Liver (tissue), 8 donors: ENCODE measurements at regions not wholly inside any gene's neighbourhood (a gene's known extent, or its start where the extent isn't known, plus 50 kb on each side); places are given as distances from the start of the nearest gene placed in this dataset.

Experiments
- DNase-seq: peaks from one replicate; pipeline ENCODE4 v3.0.0-alpha.2; 2017; ENCODE audit warnings: low spot score
- H3K27ac ChIP-seq, 2 donors: one replicate each; pipeline ENCODE4 v1.7.0; 2013; ENCODE audit warnings: inconsistent platforms in 2 of 2, low read length in 2 of 2, control low read depth in 1 of 2, low read depth in 1 of 2, mild to moderate bottlenecking in 1 of 2
- H3K27me3 ChIP-seq, 4 donors: one replicate each; pipeline versions ENCODE4 v1.6.1 to v1.7.0; 2013; ENCODE audit warnings: low read length in 3 of 4, inconsistent platforms in 1 of 4, mild to moderate bottlenecking in 1 of 4, moderate library complexity in 1 of 4; ENCODE audit not compliant: control insufficient read depth in 4 of 4, insufficient read depth in 4 of 4
- H3K36me3 ChIP-seq, 4 donors: one replicate each; pipeline versions ENCODE4 v1.6.1 to v1.7.0; 2013; ENCODE audit warnings: low read length in 3 of 4, mild to moderate bottlenecking in 3 of 4, low read depth in 1 of 4, moderate library complexity in 1 of 4; ENCODE audit not compliant: control insufficient read depth in 4 of 4, insufficient read depth in 3 of 4
- H3K4me1 ChIP-seq, 4 donors: one replicate each; pipeline versions ENCODE4 v1.6.1 to v1.7.0; 2013; ENCODE audit warnings: low read length in 3 of 4, mild to moderate bottlenecking in 3 of 4, moderate library complexity in 1 of 4; ENCODE audit not compliant: control insufficient read depth in 4 of 4, insufficient read depth in 4 of 4
- H3K4me3 ChIP-seq, 3 donors: one replicate each; pipeline versions ENCODE4 v1.6.1 to v1.7.0; 2013; ENCODE audit warnings: low read length in 3 of 3, control low read depth in 1 of 3, low read depth in 1 of 3, mild to moderate bottlenecking in 1 of 3
- H3K9ac ChIP-seq, 2 donors: one replicate each; pipeline ENCODE4 v1.7.0; 2013; ENCODE audit warnings: low read length in 2 of 2, mild to moderate bottlenecking in 2 of 2, moderate library complexity in 2 of 2, control low read depth in 1 of 2, low read depth in 1 of 2
- H3K9me3 ChIP-seq, 4 donors: one replicate each; pipeline versions ENCODE4 v1.6.1 to v1.7.0; 2013; ENCODE audit warnings: low read length in 3 of 4; ENCODE audit not compliant: control insufficient read depth in 4 of 4
- EGR1 ChIP-seq, 2 donors: IDR thresholded peaks; 2 replicates each; pipeline ENCODE4 v1.6.1; 2016 to 2018; ENCODE audit warnings: antibody characterized with exemption in 2 of 2, low read depth in 2 of 2
- FOXA1 ChIP-seq: IDR thresholded peaks from 2 replicates; pipeline ENCODE4 v1.6.1; 2016; ENCODE audit warnings: antibody characterized with exemption
- FOXA2 ChIP-seq: IDR thresholded peaks from 2 replicates; pipeline ENCODE4 v1.6.1; 2016; ENCODE audit warnings: antibody characterized with exemption
- GABPA ChIP-seq, 2 donors: IDR thresholded peaks in 1 of 2; conservative IDR thresholded peaks in 1 of 2; 2 replicates each; pipeline ENCODE4 v1.6.1; 2016; ENCODE audit warnings: antibody characterized with exemption in 2 of 2, mild to moderate bottlenecking in 1 of 2, moderate library complexity in 1 of 2
- HNF4A ChIP-seq, 2 donors: conservative IDR thresholded peaks; 2 replicates each; pipeline ENCODE4 v1.6.1; 2016; ENCODE audit warnings: antibody characterized with exemption in 2 of 2, mild to moderate bottlenecking in 2 of 2
- HNF4G ChIP-seq: IDR thresholded peaks from 2 replicates; pipeline ENCODE4 v1.6.1; 2016; ENCODE audit warnings: antibody characterized with exemption
- JUND ChIP-seq, 2 donors: IDR thresholded peaks; 2 replicates each; pipeline ENCODE4 v1.6.1; 2016; ENCODE audit warnings: antibody characterized with exemption in 2 of 2
- NR2F2 ChIP-seq: IDR thresholded peaks from 2 replicates; pipeline ENCODE4 v1.6.1; 2016; ENCODE audit warnings: antibody characterized with exemption
- RAD21 ChIP-seq, 2 donors: IDR thresholded peaks; 2 replicates each; pipeline ENCODE4 v1.6.1; 2016; ENCODE audit warnings: antibody characterized with exemption in 2 of 2, mild to moderate bottlenecking in 2 of 2
- REST ChIP-seq: IDR thresholded peaks from 2 replicates; pipeline ENCODE4 v1.6.1; 2016; ENCODE audit warnings: antibody characterized with exemption, mild to moderate bottlenecking
- RXRA ChIP-seq, 2 donors: IDR thresholded peaks; 2 replicates each; pipeline ENCODE4 v1.6.1; 2017 to 2018; ENCODE audit warnings: antibody characterized with exemption in 2 of 2, mild to moderate bottlenecking in 1 of 2
- SP1 ChIP-seq: IDR thresholded peaks from 2 replicates; pipeline ENCODE4 v1.6.1; 2018; ENCODE audit warnings: antibody characterized with exemption, mild to moderate bottlenecking
- TAF1 ChIP-seq: conservative IDR thresholded peaks from 2 replicates; pipeline ENCODE4 v1.6.1; 2016; ENCODE audit warnings: antibody characterized with exemption, mild to moderate bottlenecking
- YY1 ChIP-seq: IDR thresholded peaks from 2 replicates; pipeline ENCODE4 v1.6.1; 2016; ENCODE audit warnings: antibody characterized with exemption, mild to moderate bottlenecking
- ZBTB33 ChIP-seq: IDR thresholded peaks from 2 replicates; pipeline ENCODE4 v1.6.1; 2016; ENCODE audit warnings: antibody characterized with exemption
- WGBS: extraction: QIAGEN DNeasy Blood & Tissue Kit; methylation state at CpG from one replicate; pipeline ENCODE4 v1.1.7; 2013; 5-methylcytosine and 5-hydroxymethylcytosine counted together
- TF ChIP-seq, protein P1 (sequence below): IDR thresholded peaks from 2 replicates; pipeline ENCODE4 v1.6.1; 2016; ENCODE audit warnings: antibody characterized with exemption
- TF ChIP-seq, protein P2 (sequence below): IDR thresholded peaks from 2 replicates; pipeline ENCODE4 v1.6.1; 2016; ENCODE audit warnings: antibody characterized with exemption
- TF ChIP-seq, protein P3 (sequence below): fragments of 150-350 bp; IDR thresholded peaks from 2 replicates; pipeline ENCODE4 v1.5.1; 2017; ENCODE audit warnings: improper control_type of control experiment, low read depth, low read length; ENCODE audit not compliant: missing input control
- donor health status: healthy.
- donor health status: healthy.
- donor health status: healthy.
- donor health status: healthy.
- donor health status: healthy.

DNA sequence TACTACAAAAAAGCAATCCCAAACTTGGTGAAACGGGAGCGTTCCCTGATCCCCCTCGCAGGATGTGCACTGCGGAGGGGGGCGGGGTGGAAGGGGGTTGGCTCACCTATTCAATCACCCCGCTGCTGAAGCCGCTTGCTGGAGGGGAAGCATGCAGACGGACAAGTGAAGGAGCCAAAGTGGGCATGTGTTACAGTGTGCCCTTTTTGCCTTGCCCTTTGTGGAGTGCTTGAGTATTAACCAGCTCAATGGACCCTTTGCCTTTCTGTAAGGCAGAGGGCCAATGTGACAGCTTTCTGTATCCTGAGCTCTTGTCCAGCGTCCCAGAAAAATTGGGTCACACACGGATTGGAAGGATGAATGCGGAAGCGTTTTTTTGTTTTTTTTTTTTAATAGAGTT, 348.9 kb upstream of the NPSR1 start:
- Histone ChIP-seq H3K9me3 (peaks cover 0 to 3% (median 0%) of the 10 kb centered on the region in 4 donors), H3K4me1 (no peaks in the 10 kb centered on the region), H3K4me3 (no peak overlapping the region), H3K36me3 (no peaks in the 10 kb centered on the region), H3K27ac (no peak overlapping the region), H3K9ac (no peak overlapping the region), H3K27me3 (no peaks in the 10 kb centered on the region)
- TF ChIP-seq RAD21 (IDR thresholded peaks at IDR 0.05) (no peak), JUND (IDR thresholded peaks at IDR 0.05) (no peak), EGR1 (IDR thresholded peaks at IDR 0.05; ENCODE audit: low read depth in 2 of 2) (no peak), YY1 (no peak), FOXA1 (no peak), TAF1 (no peak), GABPA (IDR thresholded peaks at IDR 0.05 in 1 of 2, conservative IDR thresholded peaks at IDR 0.05 in 1 of 2) (no peak), HNF4G (no peak), NR2F2 (no peak), SP1 (no peak), RXRA (IDR thresholded peaks at IDR 0.05) (no peak), ZBTB33 (no peak), FOXA2 (no peak)
- TF ChIP-seq, protein P1, sequence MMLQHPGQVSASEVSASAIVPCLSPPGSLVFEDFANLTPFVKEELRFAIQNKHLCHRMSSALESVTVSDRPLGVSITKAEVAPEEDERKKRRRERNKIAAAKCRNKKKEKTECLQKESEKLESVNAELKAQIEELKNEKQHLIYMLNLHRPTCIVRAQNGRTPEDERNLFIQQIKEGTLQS: no peak
- TF ChIP-seq, protein P2, sequence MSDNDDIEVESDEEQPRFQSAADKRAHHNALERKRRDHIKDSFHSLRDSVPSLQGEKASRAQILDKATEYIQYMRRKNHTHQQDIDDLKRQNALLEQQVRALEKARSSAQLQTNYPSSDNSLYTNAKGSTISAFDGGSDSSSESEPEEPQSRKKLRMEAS: no peak
- TF ChIP-seq, protein P3, sequence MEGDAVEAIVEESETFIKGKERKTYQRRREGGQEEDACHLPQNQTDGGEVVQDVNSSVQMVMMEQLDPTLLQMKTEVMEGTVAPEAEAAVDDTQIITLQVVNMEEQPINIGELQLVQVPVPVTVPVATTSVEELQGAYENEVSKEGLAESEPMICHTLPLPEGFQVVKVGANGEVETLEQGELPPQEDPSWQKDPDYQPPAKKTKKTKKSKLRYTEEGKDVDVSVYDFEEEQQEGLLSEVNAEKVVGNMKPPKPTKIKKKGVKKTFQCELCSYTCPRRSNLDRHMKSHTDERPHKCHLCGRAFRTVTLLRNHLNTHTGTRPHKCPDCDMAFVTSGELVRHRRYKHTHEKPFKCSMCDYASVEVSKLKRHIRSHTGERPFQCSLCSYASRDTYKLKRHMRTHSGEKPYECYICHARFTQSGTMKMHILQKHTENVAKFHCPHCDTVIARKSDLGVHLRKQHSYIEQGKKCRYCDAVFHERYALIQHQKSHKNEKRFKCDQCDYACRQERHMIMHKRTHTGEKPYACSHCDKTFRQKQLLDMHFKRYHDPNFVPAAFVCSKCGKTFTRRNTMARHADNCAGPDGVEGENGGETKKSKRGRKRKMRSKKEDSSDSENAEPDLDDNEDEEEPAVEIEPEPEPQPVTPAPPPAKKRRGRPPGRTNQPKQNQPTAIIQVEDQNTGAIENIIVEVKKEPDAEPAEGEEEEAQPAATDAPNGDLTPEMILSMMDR: no peak
- 94% methylated on average over 12 of the region's 12 CpGs for WGBS
- DNase-seq: no peak

GRCh38 chr7:34309584-34309983, 348.4 kb upstream of the NPSR1 start:
- H3K9ac ChIP-seq: no peak overlapping the region
- DNase-seq: no peak
- TF ChIP-seq FOXA2 (no peak), GABPA (IDR thresholded peaks at IDR 0.05 in 1 of 2, conservative IDR thresholded peaks at IDR 0.05 in 1 of 2) (no peak), FOXA1 (no peak), ZBTB33 (no peak), EGR1 (IDR thresholded peaks at IDR 0.05; ENCODE audit: low read depth in 2 of 2) (no peak), HNF4A (conservative IDR thresholded peaks at IDR 0.05) (no peak), TAF1 (no peak), SP1 (no peak), REST (no peak), YY1 (no peak), HNF4G (no peak), RAD21 (IDR thresholded peaks at IDR 0.05) (no peak)
- TF ChIP-seq, protein P3: no peak
- TF ChIP-seq, protein P2: no peak
- TF ChIP-seq, protein P1: no peak
- no peak overlapping the region for H3K27ac ChIP-seq
- no peaks in the 10 kb centered on the region for H3K27me3 ChIP-seq
- WGBS: 96% methylated on average over 19 of the region's 19 CpGs
- no peak overlapping the region for H3K4me3 ChIP-seq
- no peaks in the 10 kb centered on the region for H3K36me3 ChIP-seq
- H3K9me3 ChIP-seq: peaks cover 0 to 3% (median 0%) of the 10 kb centered on the region in 4 donors
- no peaks in the 10 kb centered on the region for H3K4me1 ChIP-seq
